GM12872 (cell line): ENCODE measurements at regions not wholly inside any gene's neighbourhood (a gene's known extent, or its start where the extent isn't known, plus 50 kb on each side); places are given as distances from the start of the nearest gene placed in this dataset.

Experiments
- TF ChIP-seq, protein P1 (sequence below): IDR thresholded peaks from 3 replicates; pipeline ENCODE4 v1.5.1; 2011; ENCODE audit warnings: low read depth, mild to moderate bottlenecking, low read length, moderate library complexity; ENCODE audit not compliant: insufficient read depth

DNA sequence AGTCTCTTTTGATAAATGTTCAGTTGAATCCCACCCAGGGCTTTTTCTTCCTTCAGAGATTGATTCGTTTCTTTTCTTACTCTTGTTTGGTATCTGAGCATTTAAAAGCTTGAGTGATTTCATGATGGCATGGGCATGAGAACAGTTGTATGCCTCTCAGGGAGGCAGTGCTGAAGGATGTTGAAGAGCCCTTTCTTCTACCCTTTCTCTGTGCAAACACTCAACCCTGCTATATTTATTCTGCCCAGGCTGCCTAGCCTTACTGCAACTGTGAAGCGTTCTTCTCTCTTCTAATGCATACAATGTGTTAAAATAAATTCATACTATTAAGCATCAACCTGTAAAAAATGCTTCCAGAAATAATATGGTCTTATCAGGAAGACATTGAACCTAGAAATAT, 367.6 kb upstream of the LCORL start:
- TF ChIP-seq, protein P1, sequence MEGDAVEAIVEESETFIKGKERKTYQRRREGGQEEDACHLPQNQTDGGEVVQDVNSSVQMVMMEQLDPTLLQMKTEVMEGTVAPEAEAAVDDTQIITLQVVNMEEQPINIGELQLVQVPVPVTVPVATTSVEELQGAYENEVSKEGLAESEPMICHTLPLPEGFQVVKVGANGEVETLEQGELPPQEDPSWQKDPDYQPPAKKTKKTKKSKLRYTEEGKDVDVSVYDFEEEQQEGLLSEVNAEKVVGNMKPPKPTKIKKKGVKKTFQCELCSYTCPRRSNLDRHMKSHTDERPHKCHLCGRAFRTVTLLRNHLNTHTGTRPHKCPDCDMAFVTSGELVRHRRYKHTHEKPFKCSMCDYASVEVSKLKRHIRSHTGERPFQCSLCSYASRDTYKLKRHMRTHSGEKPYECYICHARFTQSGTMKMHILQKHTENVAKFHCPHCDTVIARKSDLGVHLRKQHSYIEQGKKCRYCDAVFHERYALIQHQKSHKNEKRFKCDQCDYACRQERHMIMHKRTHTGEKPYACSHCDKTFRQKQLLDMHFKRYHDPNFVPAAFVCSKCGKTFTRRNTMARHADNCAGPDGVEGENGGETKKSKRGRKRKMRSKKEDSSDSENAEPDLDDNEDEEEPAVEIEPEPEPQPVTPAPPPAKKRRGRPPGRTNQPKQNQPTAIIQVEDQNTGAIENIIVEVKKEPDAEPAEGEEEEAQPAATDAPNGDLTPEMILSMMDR: no peak

GRCh38 chr4:18388039-18388438, 366.5 kb upstream of the LCORL start:
- TF ChIP-seq, protein P1: no peak

DNA sequence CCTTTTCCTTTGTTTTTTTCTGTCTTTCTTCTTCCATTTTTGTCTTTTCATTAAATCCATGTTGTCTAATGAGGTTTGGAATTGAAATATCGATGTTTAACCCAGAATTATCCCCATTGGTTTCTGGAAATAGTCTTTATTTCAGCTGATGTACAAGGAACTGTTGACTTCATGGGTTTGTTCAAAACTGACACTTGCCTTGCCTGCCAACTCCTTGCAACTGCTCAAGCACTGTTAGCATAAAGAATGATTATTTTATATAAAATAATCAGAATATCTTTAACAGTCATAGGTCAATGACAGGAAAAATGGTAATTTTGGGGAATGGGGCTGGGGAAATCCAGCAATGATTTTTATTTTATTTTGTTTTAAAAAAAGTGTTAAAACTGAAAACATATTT, 359.6 kb upstream of the LCORL start:
- TF ChIP-seq, protein P1: no peak

DNA sequence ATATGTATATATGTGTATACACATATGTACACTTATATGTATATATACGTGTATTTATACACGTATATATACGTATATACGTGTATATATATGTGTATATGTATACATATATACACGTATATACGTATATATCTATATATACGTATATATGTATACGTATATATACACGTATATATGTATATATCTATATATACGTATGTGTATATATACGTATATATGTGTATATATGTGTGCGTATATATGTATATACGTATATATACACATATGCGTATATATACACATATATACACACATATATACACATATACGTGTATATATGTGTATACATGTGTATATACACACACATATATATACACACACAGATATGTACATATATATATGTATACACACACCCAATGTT, 348.0 kb upstream of the LCORL start:
- TF ChIP-seq, protein P1: no peak

DNA sequence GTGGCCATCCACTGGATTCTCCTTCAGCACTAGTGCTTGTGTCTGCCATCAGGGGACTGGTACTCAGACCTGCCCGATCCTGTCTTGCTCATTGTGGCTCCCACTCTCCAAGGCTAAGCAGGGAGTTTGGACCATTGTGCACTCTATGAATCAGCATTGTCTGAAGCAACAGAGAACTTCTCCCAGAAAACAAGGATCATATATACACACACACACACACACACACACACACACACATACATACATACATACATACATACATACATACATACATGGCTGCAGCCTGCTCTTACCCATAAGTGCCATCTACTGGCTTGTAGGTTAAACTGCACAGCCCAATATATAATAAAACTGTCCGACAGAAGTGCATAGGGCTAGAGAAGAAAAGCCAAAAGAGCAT, 345.3 kb upstream of the LCORL start:
- TF ChIP-seq, protein P1: peak; percentile 66

DNA sequence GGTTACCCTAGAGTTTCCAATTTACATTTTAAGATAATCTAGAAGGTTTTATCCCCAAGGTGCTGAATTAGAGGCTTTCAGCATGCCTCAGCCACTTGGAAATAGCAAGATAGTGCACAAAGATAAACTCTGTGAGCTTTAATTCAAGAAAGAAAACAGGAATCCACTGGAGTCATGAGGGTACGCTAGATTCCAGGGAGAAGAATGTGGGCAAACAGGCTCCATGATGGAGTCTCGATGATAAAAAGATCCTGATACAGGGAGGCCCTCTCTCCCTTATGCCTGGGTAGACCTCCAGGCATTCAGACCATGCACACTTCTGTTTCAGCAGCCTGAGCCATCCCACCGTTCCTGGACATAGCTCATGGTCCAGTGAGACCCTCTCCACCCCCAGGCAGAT, 344.6 kb upstream of the LCORL start:
- TF ChIP-seq, protein P1: no peak

GRCh38 chr4:18343581-18343980, 322.0 kb upstream of the LCORL start:
- TF ChIP-seq, protein P1: no peak

DNA sequence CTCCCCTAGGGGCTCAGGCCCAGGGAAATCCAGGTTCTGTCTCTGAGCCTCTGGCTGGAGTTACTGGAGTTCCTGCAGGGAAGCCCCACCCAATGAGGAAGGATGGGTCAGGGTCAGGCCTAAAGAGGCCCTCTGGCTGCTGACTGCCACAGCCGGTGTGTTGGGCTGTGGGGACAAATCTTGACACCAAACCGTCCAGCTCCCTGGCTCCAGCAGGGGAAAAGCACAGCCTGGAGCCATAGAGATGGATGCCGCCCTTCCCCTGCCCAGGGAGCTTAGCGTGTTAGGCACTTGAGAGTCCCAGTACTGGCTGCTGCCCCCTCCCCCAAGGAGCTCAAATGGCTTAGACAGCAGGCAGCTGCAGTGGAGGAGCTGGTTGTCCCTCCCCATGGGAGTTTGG, 321.3 kb upstream of the LCORL start:
- TF ChIP-seq, protein P1: no peak
